Astrocyte (in vitro differentiated cells and primary cell): ENCODE measurements at regions not wholly inside any gene's neighbourhood (a gene's known extent, or its start where the extent isn't known, plus 50 kb on each side); places are given as distances from the start of the nearest gene placed in this dataset.

Source experiments
- DNase-seq: peaks from one replicate; pipeline ENCODE4 v3.0.0-alpha.2; 2010; ENCODE audit warnings: low read depth
- FAIRE-seq: peaks from 2 replicates; lab custom pipeline; 2011; peaks lifted over from hg19 to GRCh38; lab: Jason Lieb, UNC
- H2AFZ ChIP-seq: 2 replicates; pipeline ENCODE4 v1.6.0; 2012; ENCODE audit warnings: low read depth, low read length, inconsistent platforms
- H3K27ac ChIP-seq: 2 replicates; pipeline ENCODE4 v1.5.1; 2011; ENCODE audit warnings: low read depth, low read length, inconsistent platforms
- H3K27me3 ChIP-seq: 2 replicates; pipeline ENCODE4 v1.6.0; 2011; ENCODE audit warnings: low read length, inconsistent platforms; ENCODE audit not compliant: insufficient read depth
- H3K36me3 ChIP-seq: 2 replicates; pipeline ENCODE4 v1.5.1; 2011; ENCODE audit warnings: low read length, inconsistent platforms; ENCODE audit not compliant: insufficient read depth
- H3K4me1 ChIP-seq: 2 replicates; pipeline ENCODE4 v1.5.1; 2011; ENCODE audit warnings: low read length, inconsistent platforms; ENCODE audit not compliant: insufficient read depth
- H3K4me2 ChIP-seq: 2 replicates; pipeline ENCODE4 v1.6.0; 2012; ENCODE audit warnings: low read length, inconsistent platforms
- H3K4me3 ChIP-seq: 2 replicates; pipeline ENCODE4 v1.5.1; 2011; ENCODE audit warnings: low read depth, mild to moderate bottlenecking, low read length, inconsistent platforms; ENCODE audit not compliant: insufficient read depth
- H3K79me2 ChIP-seq: 2 replicates; pipeline ENCODE4 v1.6.0; 2012; ENCODE audit warnings: mild to moderate bottlenecking, low read length, inconsistent platforms; ENCODE audit not compliant: insufficient read depth
- H3K9ac ChIP-seq: 2 replicates; pipeline ENCODE4 v1.6.0; 2012; ENCODE audit warnings: mild to moderate bottlenecking, low read length, inconsistent platforms
- H3K9me3 ChIP-seq: 2 replicates; pipeline ENCODE4 v1.5.1; 2012; ENCODE audit warnings: low read depth, mild to moderate bottlenecking, low read length, inconsistent platforms; ENCODE audit not compliant: insufficient read depth
- H4K20me1 ChIP-seq: 2 replicates; pipeline ENCODE4 v1.6.0; 2012; ENCODE audit warnings: low read length, inconsistent platforms; ENCODE audit not compliant: insufficient read depth
- H3K27ac Mint-ChIP-seq: one replicate; pipeline ENCODE4 v1.8.0; 2021; ENCODE audit warnings: mild to moderate bottlenecking, mixed read lengths; ENCODE audit not compliant: unreplicated experiment
- H3K27me3 Mint-ChIP-seq: one replicate; pipeline ENCODE4 v1.8.0; 2021; ENCODE audit warnings: low read depth, mixed read lengths; ENCODE audit not compliant: unreplicated experiment
- H3K36me3 Mint-ChIP-seq: one replicate; pipeline ENCODE4 v1.8.0; 2021; ENCODE audit warnings: low read depth, mixed read lengths; ENCODE audit not compliant: unreplicated experiment
- H3K4me1 Mint-ChIP-seq: one replicate; pipeline ENCODE4 v1.8.0; 2021; ENCODE audit warnings: low read depth, mixed read lengths; ENCODE audit not compliant: unreplicated experiment
- H3K4me3 Mint-ChIP-seq: one replicate; pipeline ENCODE4 v1.8.0; 2021; ENCODE audit warnings: mild to moderate bottlenecking, moderate library complexity, mixed read lengths; ENCODE audit not compliant: unreplicated experiment
- H3K9me3 Mint-ChIP-seq: one replicate; pipeline ENCODE4 v1.8.0; 2021; ENCODE audit warnings: mild to moderate bottlenecking, mixed read lengths; ENCODE audit not compliant: unreplicated experiment
- CTCF ChIP-seq: IDR thresholded peaks from 2 replicates; pipeline ENCODE4 v1.5.1; 2011; ENCODE audit warnings: low read depth, mild to moderate bottlenecking, inconsistent platforms, low read length, moderate library complexity; ENCODE audit not compliant: insufficient read depth
- EZH2 ChIP-seq: IDR thresholded peaks from 2 replicates; pipeline ENCODE4 v1.6.1; 2012; ENCODE audit warnings: mild to moderate bottlenecking, low read length, inconsistent platforms; ENCODE audit not compliant: insufficient read depth

DNA sequence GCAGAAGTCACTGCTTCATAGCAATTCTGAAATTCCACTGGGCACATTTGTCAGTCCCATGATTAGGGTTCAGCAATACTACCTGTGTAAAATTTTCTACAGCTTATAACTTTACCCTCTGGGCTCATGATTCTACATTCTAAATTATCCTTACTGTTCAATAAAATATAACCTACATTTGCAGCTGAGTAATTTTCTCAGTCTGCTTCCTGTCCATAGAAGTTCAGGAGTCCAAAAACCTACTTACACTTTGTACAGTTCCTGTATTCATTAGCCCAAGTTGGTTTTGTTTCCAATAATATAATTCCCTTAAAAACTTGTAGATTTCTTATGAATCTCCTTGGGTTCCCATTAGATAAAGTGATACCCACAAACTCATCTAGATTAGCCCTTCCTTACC lies 295.3 kb downstream of the SP3 start:
- H3K9ac ChIP-seq: no peak overlapping the region
- DNase-seq (no peak), FAIRE-seq (no peak)
- no peak overlapping the region for H2AFZ ChIP-seq
- no peaks in the 10 kb centered on the region for H3K27me3 ChIP-seq
- H3K27ac ChIP-seq: no peak overlapping the region
- no peak overlapping the region for H3K4me2 ChIP-seq
- no peak overlapping the region for H3K4me3 ChIP-seq
- Mint-ChIP-seq H3K36me3 (no peaks in the 10 kb centered on the region), H3K9me3 (no peaks in the 10 kb centered on the region), H3K4me1 (peaks cover 8% of the 10 kb centered on the region), H3K4me3 (no peak overlapping the region), H3K27me3 (peaks cover 6% of the 10 kb centered on the region), H3K27ac (no peak overlapping the region)
- H3K4me1 ChIP-seq: no peaks in the 10 kb centered on the region
- no peaks in the 10 kb centered on the region for H3K9me3 ChIP-seq
- H4K20me1 ChIP-seq: no peaks in the 10 kb centered on the region
- TF ChIP-seq CTCF (no peak), EZH2 (no peak)
- no peaks in the 10 kb centered on the region for H3K79me2 ChIP-seq
- H3K36me3 ChIP-seq: no peaks in the 10 kb centered on the region

GRCh38 chr2:173672573-173673340 lies 292.4 kb downstream of the SP3 start:
- Mint-ChIP-seq H3K4me1 (peaks cover 10% of the 10 kb centered on the region), H3K4me3 (no peak overlapping the region), H3K36me3 (no peaks in the 10 kb centered on the region), H3K27me3 (no peaks in the 10 kb centered on the region), H3K9me3 (no peaks in the 10 kb centered on the region), H3K27ac (no peak overlapping the region)
- H3K4me2 ChIP-seq: no peak overlapping the region
- no peak overlapping the region for H3K4me3 ChIP-seq
- no peaks in the 10 kb centered on the region for H3K27me3 ChIP-seq
- H3K36me3 ChIP-seq: no peaks in the 10 kb centered on the region
- no peaks in the 10 kb centered on the region for H4K20me1 ChIP-seq
- no peak overlapping the region for H3K27ac ChIP-seq
- no peaks in the 10 kb centered on the region for H3K4me1 ChIP-seq
- FAIRE-seq (no peak), DNase-seq (no peak)
- H2AFZ ChIP-seq: no peak overlapping the region
- no peaks in the 10 kb centered on the region for H3K9me3 ChIP-seq
- TF ChIP-seq CTCF: no peak
- no peak for TF ChIP-seq EZH2
- no peaks in the 10 kb centered on the region for H3K79me2 ChIP-seq
- no peak overlapping the region for H3K9ac ChIP-seq

GRCh38 chr2:173673640-173674039 lies 291.5 kb downstream of the SP3 start:
- H3K27ac Mint-ChIP-seq: no peak overlapping the region

More at GRCh38 chr2:173673640-173674039, 291.5 kb downstream of the SP3 start:
- Histone ChIP-seq H4K20me1 (no peaks in the 10 kb centered on the region), H3K4me2 (no peak overlapping the region), H3K27me3 (no peaks in the 10 kb centered on the region), H3K9me3 (no peaks in the 10 kb centered on the region), H2AFZ (no peak overlapping the region), H3K4me1 (no peaks in the 10 kb centered on the region), H3K9ac (no peak overlapping the region), H3K27ac (no peak overlapping the region), H3K79me2 (no peaks in the 10 kb centered on the region), H3K36me3 (no peaks in the 10 kb centered on the region), H3K4me3 (no peak overlapping the region)
- no peaks in the 10 kb centered on the region for H3K9me3 Mint-ChIP-seq
- peaks cover 10% of the 10 kb centered on the region for H3K4me1 Mint-ChIP-seq
- no peaks in the 10 kb centered on the region for H3K27me3 Mint-ChIP-seq
- no peaks in the 10 kb centered on the region for H3K36me3 Mint-ChIP-seq
- TF ChIP-seq EZH2 (no peak), CTCF (no peak)
- DNase-seq: no peak
- no peak for FAIRE-seq
- no peak overlapping the region for H3K4me3 Mint-ChIP-seq
